ENCODE measurements at regions not wholly inside any gene's neighbourhood (a gene's known extent, or its start where the extent isn't known, plus 50 kb on each side); places are given as distances from the start of the nearest gene placed in this dataset.

- H3K27me3 ChIP-seq (ENCODE audit: control insufficient read depth in 3 of 3, insufficient read depth in 3 of 3, low read length in 2 of 3) = no peaks in the 10 kb centered on the region
- ATAC-seq (ENCODE audit: insufficient read depth, low FRiP score) (no peak), DNase-seq (no peak)
- no peak overlapping the region for H3K27ac ChIP-seq (ENCODE audit: low read depth in 1 of 2, low read length in 1 of 2)
- WGBS, 2 donors = 54 to 81% methylated on average over 1 of the region's 1 CpG
- peaks cover 0 to 4% (median 0%) of the 10 kb centered on the region in 5 donors for H3K4me1 ChIP-seq (ENCODE audit: control insufficient read depth in 5 of 5, insufficient read depth in 5 of 5, low read length in 5 of 5)
- no peaks in the 10 kb centered on the region for H3K36me3 ChIP-seq (ENCODE audit: control insufficient read depth in 4 of 4, insufficient read depth in 4 of 4, low read length in 4 of 4)
- TF ChIP-seq CTCF (IDR thresholded peaks at IDR 0.05; ENCODE audit: control extremely low read depth, extremely low read depth) = no peak
- H3K9ac ChIP-seq (ENCODE audit: insufficient read depth in 1 of 2, low read length in 2 of 2) = no peak overlapping the region
- no peak overlapping the region for H3K4me3 ChIP-seq
- peaks cover 0 to 2% (median 0%) of the 10 kb centered on the region in 4 donors for H3K9me3 ChIP-seq (ENCODE audit: control insufficient read depth in 4 of 4, insufficient read depth in 3 of 4, low read length in 3 of 4)
Measured at GRCh38 chr3:140828585-140828984, 113.1 kb upstream of the SLC25A36 start.

GRCh38 chr3:140829796-140830195, 111.8 kb upstream of the SLC25A36 start:
- H3K36me3 ChIP-seq (ENCODE audit: control insufficient read depth in 4 of 4, insufficient read depth in 4 of 4, low read length in 4 of 4) = no peaks in the 10 kb centered on the region
- ATAC-seq (ENCODE audit: insufficient read depth, low FRiP score) (no peak), DNase-seq (no peak)
- peaks cover 0 to 4% (median 0%) of the 10 kb centered on the region in 5 donors for H3K4me1 ChIP-seq (ENCODE audit: control insufficient read depth in 5 of 5, insufficient read depth in 5 of 5, low read length in 5 of 5)
- WGBS, 2 donors = 73 to 85% methylated on average over 1 of the region's 1 CpG
- H3K9me3 ChIP-seq (ENCODE audit: control insufficient read depth in 4 of 4, insufficient read depth in 3 of 4, low read length in 3 of 4) = peaks cover 0 to 2% (median 0%) of the 10 kb centered on the region in 4 donors
- no peaks in the 10 kb centered on the region for H3K27me3 ChIP-seq (ENCODE audit: control insufficient read depth in 3 of 3, insufficient read depth in 3 of 3, low read length in 2 of 3)
- TF ChIP-seq CTCF (IDR thresholded peaks at IDR 0.05; ENCODE audit: control extremely low read depth, extremely low read depth) = no peak
- no peak overlapping the region for H3K9ac ChIP-seq (ENCODE audit: insufficient read depth in 1 of 2, low read length in 2 of 2)
- H3K27ac ChIP-seq (ENCODE audit: low read depth in 1 of 2, low read length in 1 of 2) = no peak overlapping the region
- H3K4me3 ChIP-seq = no peak overlapping the region

GRCh38 chr3:140830391-140830790, 111.2 kb upstream of the SLC25A36 start:
- DNase-seq (no peak), ATAC-seq (ENCODE audit: insufficient read depth, low FRiP score) (no peak)
- Histone ChIP-seq H3K4me3 (no peak overlapping the region), H3K9me3 (ENCODE audit: control insufficient read depth in 4 of 4, insufficient read depth in 3 of 4, low read length in 3 of 4) (peaks cover 0 to 2% (median 0%) of the 10 kb centered on the region in 4 donors), H3K27ac (ENCODE audit: low read depth in 1 of 2, low read length in 1 of 2) (no peak overlapping the region), H3K36me3 (ENCODE audit: control insufficient read depth in 4 of 4, insufficient read depth in 4 of 4, low read length in 4 of 4) (no peaks in the 10 kb centered on the region), H3K4me1 (ENCODE audit: control insufficient read depth in 5 of 5, insufficient read depth in 5 of 5, low read length in 5 of 5) (peaks cover 0 to 4% (median 0%) of the 10 kb centered on the region in 5 donors), H3K27me3 (ENCODE audit: control insufficient read depth in 3 of 3, insufficient read depth in 3 of 3, low read length in 2 of 3) (no peaks in the 10 kb centered on the region), H3K9ac (ENCODE audit: insufficient read depth in 1 of 2, low read length in 2 of 2) (no peak overlapping the region)
- TF ChIP-seq CTCF (IDR thresholded peaks at IDR 0.05; ENCODE audit: control extremely low read depth, extremely low read depth) = no peak
- WGBS, 2 donors = 52 to 94% methylated on average over 1 of the region's 1 CpG

- DNase-seq = no peak
- no peak overlapping the region for H3K4me3 ChIP-seq
- no peaks in the 10 kb centered on the region for H3K36me3 ChIP-seq (ENCODE audit: control insufficient read depth in 4 of 4, insufficient read depth in 4 of 4, low read length in 4 of 4)
- ATAC-seq (ENCODE audit: insufficient read depth, low FRiP score) = no peak
- H3K4me1 ChIP-seq (ENCODE audit: control insufficient read depth in 5 of 5, insufficient read depth in 5 of 5, low read length in 5 of 5) = peaks cover 0 to 2% (median 0%) of the 10 kb centered on the region in 5 donors
- H3K27ac ChIP-seq (ENCODE audit: low read depth in 1 of 2, low read length in 1 of 2) = no peak overlapping the region
- H3K9ac ChIP-seq (ENCODE audit: insufficient read depth in 1 of 2, low read length in 2 of 2) = no peak overlapping the region
- H3K27me3 ChIP-seq (ENCODE audit: control insufficient read depth in 3 of 3, insufficient read depth in 3 of 3, low read length in 2 of 3) = no peaks in the 10 kb centered on the region
- WGBS, 2 donors = 24 to 58% methylated on average over 3 of the region's 3 CpGs
- TF ChIP-seq CTCF (IDR thresholded peaks at IDR 0.05; ENCODE audit: control extremely low read depth, extremely low read depth) = no peak
- peaks cover 0 to 2% (median 0%) of the 10 kb centered on the region in 4 donors for H3K9me3 ChIP-seq (ENCODE audit: control insufficient read depth in 4 of 4, insufficient read depth in 3 of 4, low read length in 3 of 4)
Measured at GRCh38 chr3:140832883-140833282, 108.8 kb upstream of the SLC25A36 start.
